PFSK-1 (cell line): ENCODE measurements at regions not wholly inside any gene's neighbourhood (a gene's known extent, or its start where the extent isn't known, plus 50 kb on each side); places are given as distances from the start of the nearest gene placed in this dataset.

Experiments used
- FOXP2 ChIP-seq: optimal IDR thresholded peaks from 2 replicates; pipeline ENCODE3; 2011; ENCODE audit warnings: borderline replicate concordance, control low read depth, inconsistent platforms; ENCODE audit not compliant: insufficient read depth; ENCODE audit errors: extremely low read length, extremely low read depth
- POLR2AphosphoS5 ChIP-seq: IDR thresholded peaks from 2 replicates; pipeline ENCODE4 v1.6.1; 2012; ENCODE audit warnings: low read depth, mild to moderate bottlenecking, control low read depth, low read length, moderate library complexity
- SIN3A ChIP-seq: IDR thresholded peaks from 2 replicates; pipeline ENCODE4 v1.6.1; 2012; ENCODE audit warnings: mild to moderate bottlenecking, low read length, moderate library complexity, borderline replicate concordance; ENCODE audit not compliant: insufficient read depth
- TAF1 ChIP-seq: IDR thresholded peaks from 2 replicates; pipeline ENCODE4 v1.6.1; 2012; ENCODE audit warnings: low read length, control low read depth, borderline replicate concordance; ENCODE audit not compliant: insufficient read depth
- TF ChIP-seq, protein P1 (sequence below), 2 experiments: IDR thresholded peaks; 2 replicates each; pipeline versions ENCODE4 v1.6.1 to v1.8.0; 2011 to 2012; ENCODE audit warnings: low read depth in 2 of 2, low read length in 2 of 2, control low read depth in 1 of 2, inconsistent platforms in 1 of 2, mild to moderate bottlenecking in 1 of 2, moderate library complexity in 1 of 2; ENCODE audit not compliant: insufficient read depth in 1 of 2

DNA sequence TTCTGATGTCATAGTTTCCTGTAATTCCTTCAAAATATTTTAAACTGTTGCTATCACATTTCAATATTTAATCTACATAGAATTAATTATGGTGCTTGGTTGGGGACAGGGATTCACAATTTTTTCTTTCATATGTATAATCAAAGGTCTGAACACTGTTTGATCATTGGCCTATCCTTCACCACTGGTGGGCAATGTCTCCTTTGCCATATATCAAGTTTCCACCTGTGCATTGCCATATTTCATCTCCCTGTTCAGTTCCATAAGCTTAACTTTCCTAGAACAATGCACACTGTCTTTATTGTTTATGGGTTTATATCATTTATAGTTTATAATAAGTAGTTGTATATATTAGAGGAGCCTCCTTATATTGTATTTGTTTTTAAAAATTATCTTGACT, 374.9 kb upstream of the PTBP2 start:
- TF ChIP-seq FOXP2 (no peak), POLR2AphosphoS5 (no peak), TAF1 (no peak), SIN3A (no peak)
- TF ChIP-seq, protein P1, sequence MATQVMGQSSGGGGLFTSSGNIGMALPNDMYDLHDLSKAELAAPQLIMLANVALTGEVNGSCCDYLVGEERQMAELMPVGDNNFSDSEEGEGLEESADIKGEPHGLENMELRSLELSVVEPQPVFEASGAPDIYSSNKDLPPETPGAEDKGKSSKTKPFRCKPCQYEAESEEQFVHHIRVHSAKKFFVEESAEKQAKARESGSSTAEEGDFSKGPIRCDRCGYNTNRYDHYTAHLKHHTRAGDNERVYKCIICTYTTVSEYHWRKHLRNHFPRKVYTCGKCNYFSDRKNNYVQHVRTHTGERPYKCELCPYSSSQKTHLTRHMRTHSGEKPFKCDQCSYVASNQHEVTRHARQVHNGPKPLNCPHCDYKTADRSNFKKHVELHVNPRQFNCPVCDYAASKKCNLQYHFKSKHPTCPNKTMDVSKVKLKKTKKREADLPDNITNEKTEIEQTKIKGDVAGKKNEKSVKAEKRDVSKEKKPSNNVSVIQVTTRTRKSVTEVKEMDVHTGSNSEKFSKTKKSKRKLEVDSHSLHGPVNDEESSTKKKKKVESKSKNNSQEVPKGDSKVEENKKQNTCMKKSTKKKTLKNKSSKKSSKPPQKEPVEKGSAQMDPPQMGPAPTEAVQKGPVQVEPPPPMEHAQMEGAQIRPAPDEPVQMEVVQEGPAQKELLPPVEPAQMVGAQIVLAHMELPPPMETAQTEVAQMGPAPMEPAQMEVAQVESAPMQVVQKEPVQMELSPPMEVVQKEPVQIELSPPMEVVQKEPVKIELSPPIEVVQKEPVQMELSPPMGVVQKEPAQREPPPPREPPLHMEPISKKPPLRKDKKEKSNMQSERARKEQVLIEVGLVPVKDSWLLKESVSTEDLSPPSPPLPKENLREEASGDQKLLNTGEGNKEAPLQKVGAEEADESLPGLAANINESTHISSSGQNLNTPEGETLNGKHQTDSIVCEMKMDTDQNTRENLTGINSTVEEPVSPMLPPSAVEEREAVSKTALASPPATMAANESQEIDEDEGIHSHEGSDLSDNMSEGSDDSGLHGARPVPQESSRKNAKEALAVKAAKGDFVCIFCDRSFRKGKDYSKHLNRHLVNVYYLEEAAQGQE (IDR thresholded peaks at IDR 0.05; ENCODE audit: insufficient read depth in 1 of 2, low read depth in 2 of 2, low read length in 2 of 2): no peak

DNA sequence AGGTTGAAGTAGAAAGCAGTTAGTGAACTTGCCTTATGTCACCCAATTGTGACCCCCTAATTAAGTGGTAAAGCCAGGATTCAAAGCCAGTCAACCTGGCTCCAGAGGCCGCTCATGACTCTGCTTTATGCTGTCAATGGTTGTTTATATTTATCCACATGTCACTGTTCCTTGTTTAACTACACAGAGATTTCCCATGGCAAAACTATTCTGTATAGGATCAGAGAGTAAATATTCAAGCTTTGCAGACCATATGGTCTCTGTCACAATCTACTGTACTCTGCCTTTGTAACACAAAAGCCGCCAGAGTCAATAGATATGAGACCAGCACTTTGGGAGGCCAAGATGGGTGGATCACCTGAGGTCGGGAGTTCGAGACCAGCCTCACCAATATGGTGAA, 371.7 kb upstream of the PTBP2 start:
- TF ChIP-seq POLR2AphosphoS5 (no peak), TAF1 (no peak), SIN3A (no peak), FOXP2 (no peak)
- TF ChIP-seq, protein P1 (IDR thresholded peaks at IDR 0.05; ENCODE audit: insufficient read depth in 1 of 2, low read depth in 2 of 2, low read length in 2 of 2): no peak

DNA sequence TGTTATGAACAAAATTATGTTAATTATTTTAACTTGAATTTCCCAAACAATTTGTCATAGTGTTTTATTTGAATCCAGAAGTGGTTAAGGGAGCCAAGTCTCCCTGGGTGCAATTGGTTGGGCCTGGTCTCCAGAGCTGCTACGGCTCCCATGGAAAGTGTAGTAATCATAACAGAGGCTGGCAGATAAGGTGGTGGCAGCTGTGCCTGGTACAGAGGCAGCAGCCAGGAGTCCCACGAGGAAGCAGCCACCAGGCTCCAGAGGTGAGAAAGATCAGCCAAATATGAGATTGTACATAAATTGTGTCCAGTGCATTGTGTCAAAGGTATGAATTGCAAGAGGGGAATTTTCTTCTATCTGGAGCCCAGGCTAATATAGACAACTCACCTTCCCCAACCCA, 368.9 kb upstream of the PTBP2 start:
- TF ChIP-seq POLR2AphosphoS5 (no peak), FOXP2 (no peak), SIN3A (no peak), TAF1 (no peak)
- TF ChIP-seq, protein P1 (IDR thresholded peaks at IDR 0.05; ENCODE audit: insufficient read depth in 1 of 2, low read depth in 2 of 2, low read length in 2 of 2): no peak

DNA sequence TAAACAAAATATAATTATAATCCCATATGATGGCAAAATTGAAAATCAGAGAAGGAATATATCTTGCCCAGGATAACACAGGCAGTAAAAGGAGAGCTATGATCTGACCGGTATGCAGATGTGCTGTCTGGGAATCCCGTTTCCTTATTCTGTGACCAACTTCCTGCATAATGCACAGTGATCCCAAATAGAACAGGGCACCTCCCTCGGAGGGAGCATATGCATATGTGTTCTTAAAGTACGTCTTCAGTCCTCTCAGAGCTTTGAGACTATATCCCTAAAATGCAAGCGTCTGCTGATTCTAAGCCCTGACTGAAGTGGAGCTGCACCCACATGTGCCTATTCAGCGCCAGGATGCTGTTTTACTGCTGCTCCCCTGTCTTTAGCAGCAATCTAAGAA, 366.1 kb upstream of the PTBP2 start:
- TF ChIP-seq POLR2AphosphoS5: no peak
- TF ChIP-seq, protein P1 (IDR thresholded peaks at IDR 0.05; ENCODE audit: insufficient read depth in 1 of 2, low read depth in 2 of 2, low read length in 2 of 2): no peak
- no peak for TF ChIP-seq TAF1
- no peak for TF ChIP-seq SIN3A
- no peak for TF ChIP-seq FOXP2

DNA sequence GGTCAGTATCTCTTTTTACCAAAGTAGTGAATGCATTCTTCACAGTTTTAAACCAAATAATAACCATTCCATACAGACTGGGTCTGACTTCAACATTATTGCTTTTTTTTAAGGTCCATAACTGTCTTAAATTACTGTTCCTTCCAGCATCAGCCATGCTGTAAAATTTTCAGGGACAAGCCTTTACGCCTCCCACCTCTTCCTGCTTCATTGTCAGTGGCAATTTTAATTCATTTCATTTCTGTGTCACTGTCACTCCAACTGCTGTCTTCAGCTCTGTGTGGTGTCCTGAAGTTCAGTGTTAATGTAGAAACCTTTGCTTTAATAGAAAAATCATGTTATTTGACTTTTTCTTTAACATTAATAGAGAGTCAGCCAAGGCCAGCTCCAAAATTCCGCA, 365.6 kb upstream of the PTBP2 start:
- TF ChIP-seq FOXP2 (no peak), POLR2AphosphoS5 (no peak), SIN3A (no peak), TAF1 (no peak)
- TF ChIP-seq, protein P1 (IDR thresholded peaks at IDR 0.05; ENCODE audit: insufficient read depth in 1 of 2, low read depth in 2 of 2, low read length in 2 of 2): no peak
